CD4-positive, CD25-positive, alpha-beta regulatory T cell (primary cell): ENCODE measurements at regions not wholly inside any gene's neighbourhood (a gene's known extent, or its start where the extent isn't known, plus 50 kb on each side); places are given as distances from the start of the nearest gene placed in this dataset.

Source experiments
- ATAC-seq, 2 donors: fragments of 150-1000 bp; cut with Tn5 transposase; one replicate each; pipeline ENCODE4 v1.10.0; 2021; ENCODE audit warnings: low read depth in 2 of 2, moderate number of reproducible peaks in 2 of 2, moderate library complexity in 1 of 2
- DNase-seq, 3 donors: peaks; one replicate each; pipeline versions ENCODE4 v3.0.0 to v3.0.0-alpha.2; 2012 to 2022; ENCODE audit warnings: mixed read lengths in 1 of 3
- H3K27ac ChIP-seq: one replicate; pipeline ENCODE4 v1.7.0; 2013; ENCODE audit warnings: mild to moderate bottlenecking, low read length; ENCODE audit not compliant: insufficient read depth, poor library complexity, severe bottlenecking
- H3K27me3 ChIP-seq: one replicate; pipeline ENCODE4 v1.7.0; 2013; ENCODE audit warnings: low read length; ENCODE audit not compliant: control insufficient read depth, insufficient read depth
- H3K36me3 ChIP-seq: one replicate; pipeline ENCODE4 v1.7.0; 2013; ENCODE audit warnings: mild to moderate bottlenecking, low read length, moderate library complexity; ENCODE audit not compliant: control insufficient read depth, insufficient read depth
- H3K4me1 ChIP-seq: 2 replicates; pipeline ENCODE4 v1.7.0; 2013; ENCODE audit warnings: mild to moderate bottlenecking, low read length; ENCODE audit not compliant: insufficient read depth, control insufficient read depth, poor library complexity, severe bottlenecking
- H3K4me3 ChIP-seq: one replicate; pipeline ENCODE4 v1.7.0; 2013; ENCODE audit warnings: low read depth, mild to moderate bottlenecking, low read length, moderate library complexity
- H3K9me3 ChIP-seq, 2 experiments: 1 replicate in 1 of 2; 2 replicates in 1 of 2; pipeline ENCODE4 v1.7.0; 2013; ENCODE audit warnings: low read length in 2 of 2, mild to moderate bottlenecking in 1 of 2, moderate library complexity in 1 of 2; ENCODE audit not compliant: control insufficient read depth in 2 of 2
- H3K27ac Mint-ChIP-seq, 3 donors: one replicate each; pipeline ENCODE4 v1.8.0; 2020 to 2022; ENCODE audit warnings: mild to moderate bottlenecking in 3 of 3, mixed read lengths in 3 of 3, moderate library complexity in 2 of 3
- H3K27me3 Mint-ChIP-seq: one replicate; pipeline ENCODE4 v1.8.0; 2022; ENCODE audit warnings: mild to moderate bottlenecking, mixed read lengths
- H3K36me3 Mint-ChIP-seq: one replicate; pipeline ENCODE4 v1.8.0; 2020; ENCODE audit warnings: mixed read lengths
- H3K4me1 Mint-ChIP-seq, 4 donors: one replicate each; pipeline ENCODE4 v1.8.0; 2020 to 2022; ENCODE audit warnings: mixed read lengths in 4 of 4, mild to moderate bottlenecking in 1 of 4
- H3K4me3 Mint-ChIP-seq, 4 donors: one replicate each; pipeline ENCODE4 v1.8.0; 2020 to 2022; ENCODE audit warnings: mild to moderate bottlenecking in 4 of 4, mixed read lengths in 4 of 4, moderate library complexity in 3 of 4
- H3K9me3 Mint-ChIP-seq, 7 donors: one replicate each; pipeline ENCODE4 v1.8.0; 2020 to 2022; ENCODE audit warnings: mixed read lengths in 7 of 7, mild to moderate bottlenecking in 3 of 7, moderate library complexity in 2 of 7

DNA sequence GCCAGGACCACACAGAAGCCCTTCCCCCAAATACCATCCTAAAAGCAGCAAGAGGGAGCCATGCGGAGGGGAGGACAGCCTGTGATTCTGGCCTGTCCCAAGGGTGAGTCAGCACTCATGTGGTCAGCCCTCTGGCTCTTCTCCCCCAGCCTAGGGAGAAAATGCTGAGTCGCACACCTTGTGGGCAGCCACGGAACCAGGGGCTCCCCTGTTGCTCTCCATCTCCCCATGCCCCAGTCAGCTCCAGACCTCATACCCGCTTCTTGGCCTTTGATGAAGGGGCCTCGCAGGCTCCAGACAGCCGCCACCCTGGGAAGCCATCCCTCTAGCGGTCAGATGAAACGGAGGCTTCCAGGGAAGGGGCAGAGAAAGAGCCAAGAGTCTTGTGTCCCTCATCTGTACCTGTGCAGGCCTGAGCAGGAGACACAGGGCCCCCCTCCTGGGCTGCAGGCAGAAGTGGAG is 181.3 kb upstream of the SIX2 start:
- H3K4me1 Mint-ChIP-seq = no peaks in the 10 kb centered on the region
- DNase-seq (no peak), ATAC-seq (no peak)
- H3K4me3 Mint-ChIP-seq = peak overlapping the region in 1 of 4 donors; percentile 27
- H3K9me3 ChIP-seq = no peaks in the 10 kb centered on the region
- H3K36me3 Mint-ChIP-seq = no peaks in the 10 kb centered on the region
- H3K4me1 ChIP-seq = no peaks in the 10 kb centered on the region
- H3K9me3 Mint-ChIP-seq = peaks cover 0 to 6% (median 0%) of the 10 kb centered on the region in 7 donors
- H3K27ac Mint-ChIP-seq = no peak overlapping the region
- H3K27me3 Mint-ChIP-seq = peaks cover 13% of the 10 kb centered on the region
- no peak overlapping the region for H3K4me3 ChIP-seq
- H3K27ac ChIP-seq = no peak overlapping the region
- no peaks in the 10 kb centered on the region for H3K27me3 ChIP-seq
- H3K36me3 ChIP-seq = no peaks in the 10 kb centered on the region

DNA sequence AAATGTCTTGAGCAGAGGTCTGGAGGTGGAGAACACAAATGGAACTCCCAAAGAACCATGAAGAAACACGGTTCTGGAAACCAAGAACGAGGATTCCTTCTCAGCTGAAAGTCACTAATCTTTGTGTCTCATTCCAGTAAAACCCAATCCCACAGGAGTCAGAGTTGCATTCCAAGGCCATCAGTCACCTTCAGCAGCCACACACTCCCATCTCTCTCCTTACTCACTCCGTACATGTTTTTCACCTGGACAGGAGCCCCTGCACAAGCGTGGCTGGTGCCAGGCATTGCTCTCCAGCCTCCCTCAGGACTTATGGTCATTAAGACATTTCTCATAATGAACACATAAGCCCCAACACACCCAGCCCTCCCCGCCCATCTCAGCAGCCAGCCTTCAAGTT is 175.4 kb upstream of the SIX2 start:
- ATAC-seq (no peak), DNase-seq (no peak)
- no peaks in the 10 kb centered on the region for H3K36me3 Mint-ChIP-seq
- no peak overlapping the region for H3K4me3 Mint-ChIP-seq
- peaks cover 0 to 6% (median 0%) of the 10 kb centered on the region in 7 donors for H3K9me3 Mint-ChIP-seq
- H3K4me1 ChIP-seq = no peaks in the 10 kb centered on the region
- no peak overlapping the region for H3K27ac Mint-ChIP-seq
- H3K36me3 ChIP-seq = no peaks in the 10 kb centered on the region
- no peak overlapping the region for H3K27ac ChIP-seq
- no peaks in the 10 kb centered on the region for H3K9me3 ChIP-seq
- no peaks in the 10 kb centered on the region for H3K27me3 ChIP-seq
- H3K27me3 Mint-ChIP-seq = peaks cover 4% of the 10 kb centered on the region
- H3K4me3 ChIP-seq = no peak overlapping the region
- H3K4me1 Mint-ChIP-seq = no peaks in the 10 kb centered on the region

DNA sequence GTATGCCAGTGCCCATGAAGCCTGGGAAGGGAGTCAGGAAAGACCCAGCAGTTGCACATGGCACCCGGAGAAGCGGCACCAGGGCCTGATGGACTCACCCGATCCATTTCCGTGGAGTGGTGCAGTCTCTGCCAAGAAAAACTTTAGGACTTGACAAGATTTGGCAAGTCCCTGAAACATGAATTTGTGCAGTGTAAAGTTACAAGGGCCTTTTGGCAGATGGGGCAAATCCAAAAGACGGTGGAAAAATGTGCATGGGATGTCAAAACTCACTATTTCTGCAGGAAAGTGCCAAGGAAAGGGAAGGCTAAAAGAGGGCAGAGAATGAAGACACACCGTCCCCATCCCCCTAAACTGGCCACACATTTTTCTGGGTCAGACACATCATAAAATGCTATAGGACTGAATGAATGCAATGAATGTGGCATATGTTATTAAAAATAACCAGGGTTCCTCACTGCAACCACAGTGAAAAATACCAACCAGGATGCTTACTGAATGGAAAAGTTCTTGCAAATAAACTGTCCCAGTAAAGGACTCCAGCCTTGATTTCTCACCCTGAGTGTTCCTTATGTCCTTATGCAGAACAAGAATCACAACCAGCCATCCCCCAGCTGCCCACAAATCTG is 173.5 kb upstream of the SIX2 start:
- H3K9me3 Mint-ChIP-seq = peaks cover 0 to 1% (median 0%) of the 10 kb centered on the region in 7 donors
- peaks cover 4% of the 10 kb centered on the region for H3K27me3 Mint-ChIP-seq
- H3K4me3 Mint-ChIP-seq = no peak overlapping the region
- DNase-seq (no peak), ATAC-seq (no peak)
- H3K4me1 Mint-ChIP-seq = no peaks in the 10 kb centered on the region
- Histone ChIP-seq H3K4me1 (no peaks in the 10 kb centered on the region), H3K9me3 (no peaks in the 10 kb centered on the region), H3K27me3 (no peaks in the 10 kb centered on the region), H3K36me3 (no peaks in the 10 kb centered on the region), H3K27ac (no peak overlapping the region), H3K4me3 (no peak overlapping the region)
- H3K36me3 Mint-ChIP-seq = no peaks in the 10 kb centered on the region
- H3K27ac Mint-ChIP-seq = no peak overlapping the region

DNA sequence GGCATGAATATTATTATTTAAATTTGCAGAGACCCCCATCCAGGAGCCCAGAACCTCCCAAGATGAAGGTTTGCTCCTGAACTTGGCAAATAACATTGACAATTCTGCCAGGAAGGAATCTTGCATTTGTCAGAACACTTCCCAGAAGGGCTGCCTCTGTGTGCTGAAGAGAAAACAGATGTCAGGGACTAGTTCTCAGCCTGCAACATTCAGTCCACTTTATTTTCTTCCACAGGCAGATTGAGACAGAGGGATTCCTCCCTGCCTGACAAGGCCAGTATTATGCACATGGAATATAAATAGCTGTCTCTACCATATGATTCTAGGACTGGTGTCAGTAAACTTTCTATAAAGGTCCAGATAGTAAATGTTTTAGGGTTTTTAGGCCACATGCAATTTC is 171.5 kb upstream of the SIX2 start:
- H3K4me1 Mint-ChIP-seq = no peaks in the 10 kb centered on the region

DNA sequence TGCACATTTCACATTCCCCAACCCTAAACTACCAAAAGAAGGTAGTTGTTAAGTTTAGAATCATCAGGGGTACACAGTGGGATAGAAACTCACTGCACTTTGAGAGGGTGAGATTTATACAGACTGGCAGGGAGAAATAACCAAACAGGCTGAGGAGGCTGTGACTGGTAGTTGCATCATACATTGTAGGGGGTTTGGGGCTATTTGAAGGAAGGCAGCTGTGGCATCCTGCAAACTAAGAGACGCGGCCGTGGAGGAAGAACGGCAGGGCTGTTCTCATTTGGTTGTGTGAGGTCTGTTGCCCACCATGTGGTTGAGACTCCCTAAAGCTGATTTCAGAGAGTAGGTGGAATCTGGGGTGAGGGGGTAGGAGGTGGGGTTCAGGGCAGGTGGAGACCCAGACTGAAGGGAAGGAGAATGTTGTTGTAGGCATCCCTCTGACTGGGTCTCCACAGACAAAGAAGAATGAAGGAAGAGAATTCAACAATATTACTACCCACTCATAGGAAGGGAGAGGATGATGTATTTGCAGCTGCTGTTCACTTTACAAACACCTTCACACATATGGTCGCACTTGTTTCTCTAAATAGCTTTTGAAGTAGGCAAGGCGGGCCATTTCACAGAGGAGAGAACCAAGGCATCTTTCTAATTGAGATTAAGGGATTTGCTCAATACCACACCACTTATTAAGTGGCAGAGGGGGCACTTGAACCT is 170.9 kb upstream of the SIX2 start:
- Mint-ChIP-seq H3K4me1 (no peaks in the 10 kb centered on the region), H3K4me3 (no peak overlapping the region), H3K9me3 (peaks cover 0 to 3% (median 0%) of the 10 kb centered on the region in 7 donors), H3K27me3 (peaks cover 10% of the 10 kb centered on the region), H3K27ac (no peak overlapping the region), H3K36me3 (no peaks in the 10 kb centered on the region)
- DNase-seq (no peak), ATAC-seq (no peak)
- no peak overlapping the region for H3K27ac ChIP-seq
- no peaks in the 10 kb centered on the region for H3K4me1 ChIP-seq
- no peaks in the 10 kb centered on the region for H3K9me3 ChIP-seq
- H3K27me3 ChIP-seq = peaks cover under 1% of the 10 kb centered on the region
- no peak overlapping the region for H3K4me3 ChIP-seq
- H3K36me3 ChIP-seq = no peaks in the 10 kb centered on the region

More for the DNA sequence above, 171.5 kb upstream of the SIX2 start:
- no peaks in the 10 kb centered on the region for H3K4me1 ChIP-seq
- H3K9me3 ChIP-seq = no peaks in the 10 kb centered on the region
- no peak overlapping the region for H3K27ac ChIP-seq
- Mint-ChIP-seq H3K36me3 (no peaks in the 10 kb centered on the region), H3K27me3 (peaks cover 10% of the 10 kb centered on the region), H3K4me3 (no peak overlapping the region), H3K9me3 (peaks cover 0 to 3% (median 0%) of the 10 kb centered on the region in 7 donors), H3K27ac (no peak overlapping the region)
- no peak for DNase-seq
- no peaks in the 10 kb centered on the region for H3K36me3 ChIP-seq
- no peak overlapping the region for H3K4me3 ChIP-seq
- no peak for ATAC-seq
- no peaks in the 10 kb centered on the region for H3K27me3 ChIP-seq

- Histone ChIP-seq H3K36me3 (no peaks in the 10 kb centered on the region), H3K4me3 (no peak overlapping the region), H3K9me3 (no peaks in the 10 kb centered on the region), H3K27ac (no peak overlapping the region), H3K27me3 (peaks cover 11% of the 10 kb centered on the region), H3K4me1 (no peaks in the 10 kb centered on the region)
- Mint-ChIP-seq H3K4me3 (no peak overlapping the region), H3K36me3 (no peaks in the 10 kb centered on the region), H3K9me3 (peaks cover 0 to 3% (median 0%) of the 10 kb centered on the region in 7 donors), H3K4me1 (no peaks in the 10 kb centered on the region), H3K27ac (no peak overlapping the region), H3K27me3 (peaks cover 16% of the 10 kb centered on the region)
- ATAC-seq = no peak
- DNase-seq = no peak
These were observed 169.6 kb upstream of the SIX2 start for GRCh38 chr2:45178854-45179253.

DNA sequence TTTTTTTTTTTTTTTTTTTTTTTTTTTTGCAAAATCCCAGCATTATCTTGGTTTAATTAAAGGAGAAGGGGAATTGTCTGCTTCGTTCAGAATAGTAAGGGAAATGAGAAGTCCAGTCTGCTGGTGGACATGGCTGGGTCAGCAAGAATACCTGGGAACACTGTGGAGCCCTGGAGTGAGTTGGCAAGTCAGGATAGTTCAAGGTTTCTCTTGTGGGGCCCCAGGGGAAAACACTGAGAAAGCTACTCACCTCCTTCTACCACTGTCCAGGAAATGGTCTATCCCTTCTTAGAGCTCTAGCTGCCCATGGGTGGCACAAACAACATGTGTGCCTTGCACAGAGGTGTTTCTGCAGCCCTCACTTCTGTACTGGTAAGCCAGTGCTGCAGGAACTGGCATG is 169.1 kb upstream of the SIX2 start:
- Histone ChIP-seq H3K4me1 (no peaks in the 10 kb centered on the region), H3K27ac (no peak overlapping the region)
- no peak for ATAC-seq

DNA sequence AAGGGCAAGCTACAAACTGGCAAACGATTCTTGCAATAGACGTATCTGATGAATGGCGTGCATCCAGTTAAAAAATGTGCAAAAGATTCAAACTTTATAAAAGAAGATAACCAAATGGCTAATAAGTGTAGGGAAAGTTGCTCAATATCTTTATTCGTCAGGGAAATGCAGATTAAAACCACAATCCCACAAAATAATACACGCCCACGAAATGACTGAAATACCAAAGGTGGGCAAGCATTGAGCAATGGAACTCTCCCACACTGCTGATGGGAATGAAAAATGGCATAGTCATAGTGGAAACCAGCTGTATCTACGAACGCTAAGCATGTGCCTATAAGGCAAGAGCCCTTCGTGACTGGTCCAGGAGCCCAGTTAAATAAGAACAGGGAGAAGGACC is 168.6 kb upstream of the SIX2 start:
- H3K27me3 Mint-ChIP-seq = peaks cover 25% of the 10 kb centered on the region
- peaks cover 0 to 3% (median 0%) of the 10 kb centered on the region in 7 donors for H3K9me3 Mint-ChIP-seq
- Histone ChIP-seq H3K4me1 (no peaks in the 10 kb centered on the region), H3K27ac (no peak overlapping the region), H3K9me3 (no peaks in the 10 kb centered on the region), H3K36me3 (no peaks in the 10 kb centered on the region), H3K4me3 (no peak overlapping the region), H3K27me3 (peaks cover 16% of the 10 kb centered on the region)
- no peak overlapping the region for H3K27ac Mint-ChIP-seq
- H3K36me3 Mint-ChIP-seq = no peaks in the 10 kb centered on the region
- no peak for ATAC-seq
- H3K4me3 Mint-ChIP-seq = no peak overlapping the region
- no peak for DNase-seq
- H3K4me1 Mint-ChIP-seq = no peaks in the 10 kb centered on the region

More for the DNA sequence above, 169.1 kb upstream of the SIX2 start:
- DNase-seq = no peak
- H3K27ac Mint-ChIP-seq = no peak overlapping the region
- H3K27me3 Mint-ChIP-seq = peaks cover 20% of the 10 kb centered on the region
- peaks cover 0 to 3% (median 0%) of the 10 kb centered on the region in 7 donors for H3K9me3 Mint-ChIP-seq
- Histone ChIP-seq H3K27me3 (peaks cover 16% of the 10 kb centered on the region), H3K36me3 (no peaks in the 10 kb centered on the region), H3K4me3 (no peak overlapping the region), H3K9me3 (no peaks in the 10 kb centered on the region)
- H3K4me1 Mint-ChIP-seq = no peaks in the 10 kb centered on the region
- no peaks in the 10 kb centered on the region for H3K36me3 Mint-ChIP-seq
- no peak overlapping the region for H3K4me3 Mint-ChIP-seq
